ENCODE measurements at regions not wholly inside any gene's neighbourhood (a gene's known extent, or its start where the extent isn't known, plus 50 kb on each side); places are given as distances from the start of the nearest gene placed in this dataset.

DNA sequence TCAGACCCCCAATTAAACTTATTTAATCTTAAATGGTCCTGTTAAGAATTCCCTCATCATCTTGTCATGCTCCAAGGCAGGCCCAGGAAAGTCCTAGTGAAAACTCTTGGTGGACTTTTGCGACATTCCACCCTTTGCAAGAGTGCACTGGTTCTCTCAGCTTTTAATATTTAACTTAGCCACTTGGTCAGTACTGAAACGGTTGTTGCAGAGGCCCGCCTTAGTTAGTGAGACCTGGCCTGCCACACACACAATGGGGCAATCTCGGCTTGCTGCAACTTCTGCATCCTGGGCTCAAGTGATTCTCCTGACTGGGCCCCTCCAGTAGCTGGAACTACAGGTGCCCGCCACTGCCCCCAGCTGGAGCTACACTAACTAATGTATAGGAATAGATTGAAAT lies 1366.0 kb downstream of the UQCRFS1 start:
- 7% methylated on average over 5 of the region's 5 CpGs for WGBS (ENCODE audit: missing lambda C conversion rate)
- ChIA-PET CTCF (interaction anchor here (1.4 kb wide), 1 partner anchor 15 kb away, joined by 3 read pairs; no protein-coding TSS in a partner anchor), POLR2A (no interaction called here)
- FAIRE-seq: no peak
- no peaks in the 10 kb centered on the region for H3K4me1 ChIP-seq
- no peak for DNase-seq (ENCODE audit: low read depth in 1 of 2, low spot score in 1 of 2)
- H3K4me3 ChIP-seq: no peak overlapping the region
- peaks cover 78% of the 10 kb centered on the region for H3K9me3 ChIP-seq
- TF ChIP-seq CBX8 (IDR thresholded peaks at IDR 0.05) (no peak), RNF2 (IDR thresholded peaks at IDR 0.05; ENCODE audit: borderline replicate concordance, low read depth) (no peak), HEYL (CRISPR knock-in tag; IDR thresholded peaks at IDR 0.05) (no peak), NPAS2 (CRISPR knock-in tag; IDR thresholded peaks at IDR 0.05; ENCODE audit: borderline replicate concordance) (no peak), POLR2AphosphoS2 (conservative IDR thresholded peaks at IDR 0.05; ENCODE audit: low read length) (no peak), FOSL2 (IDR thresholded peaks at IDR 0.05) (no peak), FOSL2 (CRISPR knock-in tag; IDR thresholded peaks at IDR 0.05) (no peak), SREBF2 (IDR thresholded peaks at IDR 0.05) (no peak), BHLHE40 (IDR thresholded peaks at IDR 0.05; ENCODE audit: low read depth, low read length) (no peak), CHD2 (IDR thresholded peaks at IDR 0.05; ENCODE audit: low read length, partially characterized antibody) (no peak), KDM5A (IDR thresholded peaks at IDR 0.05) (no peak), RAD21 (conservative IDR thresholded peaks at IDR 0.05 in 1 of 2, IDR thresholded peaks at IDR 0.05 in 1 of 2) (no peak), ZSCAN20 (CRISPR knock-in tag; IDR thresholded peaks at IDR 0.05) (no peak), POLR2A (IDR thresholded peaks at IDR 0.05; ENCODE audit: low read length) (no peak), MAZ (IDR thresholded peaks at IDR 0.05; ENCODE audit: borderline replicate concordance, low read depth, low read length) (no peak)
- TF ChIP-seq, protein P1, sequence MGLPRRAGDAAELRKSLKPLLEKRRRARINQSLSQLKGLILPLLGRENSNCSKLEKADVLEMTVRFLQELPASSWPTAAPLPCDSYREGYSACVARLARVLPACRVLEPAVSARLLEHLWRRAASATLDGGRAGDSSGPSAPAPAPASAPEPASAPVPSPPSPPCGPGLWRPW (IDR thresholded peaks at IDR 0.05): no peak
- TF ChIP-seq, protein P2, sequence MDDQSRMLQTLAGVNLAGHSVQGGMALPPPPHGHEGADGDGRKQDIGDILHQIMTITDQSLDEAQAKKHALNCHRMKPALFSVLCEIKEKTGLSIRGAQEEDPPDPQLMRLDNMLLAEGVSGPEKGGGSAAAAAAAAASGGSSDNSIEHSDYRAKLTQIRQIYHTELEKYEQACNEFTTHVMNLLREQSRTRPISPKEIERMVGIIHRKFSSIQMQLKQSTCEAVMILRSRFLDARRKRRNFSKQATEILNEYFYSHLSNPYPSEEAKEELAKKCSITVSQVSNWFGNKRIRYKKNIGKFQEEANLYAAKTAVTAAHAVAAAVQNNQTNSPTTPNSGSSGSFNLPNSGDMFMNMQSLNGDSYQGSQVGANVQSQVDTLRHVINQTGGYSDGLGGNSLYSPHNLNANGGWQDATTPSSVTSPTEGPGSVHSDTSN (IDR thresholded peaks at IDR 0.05): no peak
- H3K4me2 ChIP-seq: no peak overlapping the region
- H3K27ac ChIP-seq: no peak overlapping the region
- ATAC-seq: no peak

DNA sequence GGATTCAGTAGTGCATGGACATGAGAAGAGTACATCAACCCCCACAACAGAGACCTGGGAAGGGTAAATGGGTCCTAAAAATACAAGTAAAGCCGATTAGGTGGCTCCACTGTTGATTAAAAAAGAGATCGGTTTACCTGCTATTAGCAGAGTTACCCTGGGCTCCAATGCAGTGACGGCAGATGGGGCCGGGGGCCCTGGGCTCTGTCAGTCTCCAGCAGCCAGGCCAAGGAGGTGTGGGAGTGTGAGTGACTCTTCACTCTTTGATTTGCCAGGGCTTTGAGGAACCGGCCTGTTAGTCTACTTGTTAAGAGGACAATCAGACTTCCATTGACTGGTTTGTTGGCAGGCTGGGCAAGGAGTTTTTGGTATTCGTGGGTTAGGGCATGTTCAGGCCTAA lies 1368.7 kb downstream of the UQCRFS1 start:
- ChIA-PET POLR2A (no interaction called here), CTCF (interaction anchor here (1.1 kb wide), 1 partner anchor 15 kb away, joined by 3 read pairs; no protein-coding TSS in a partner anchor)
- Histone ChIP-seq H3K9me3 (peaks cover 70% of the 10 kb centered on the region), H3K4me3 (no peak overlapping the region), H3K4me1 (no peaks in the 10 kb centered on the region), H3K4me2 (no peak overlapping the region), H3K27ac (no peak overlapping the region)
- TF ChIP-seq PHF8 (IDR thresholded peaks at IDR 0.05; ENCODE audit: borderline replicate concordance, low read depth) (no peak), RARB (CRISPR knock-in tag; IDR thresholded peaks at IDR 0.05) (no peak), ZSCAN20 (CRISPR knock-in tag; IDR thresholded peaks at IDR 0.05) (no peak), ZFP36 (IDR thresholded peaks at IDR 0.05; ENCODE audit: borderline replicate concordance, partially characterized antibody) (no peak), TP53 (CRISPR knock-in tag; IDR thresholded peaks at IDR 0.05) (no peak)
- FAIRE-seq (no peak), ATAC-seq (no peak), DNase-seq (ENCODE audit: low read depth in 1 of 2, low spot score in 1 of 2) (no peak)
- 33% methylated on average over 6 of the region's 6 CpGs for WGBS (ENCODE audit: missing lambda C conversion rate)

DNA sequence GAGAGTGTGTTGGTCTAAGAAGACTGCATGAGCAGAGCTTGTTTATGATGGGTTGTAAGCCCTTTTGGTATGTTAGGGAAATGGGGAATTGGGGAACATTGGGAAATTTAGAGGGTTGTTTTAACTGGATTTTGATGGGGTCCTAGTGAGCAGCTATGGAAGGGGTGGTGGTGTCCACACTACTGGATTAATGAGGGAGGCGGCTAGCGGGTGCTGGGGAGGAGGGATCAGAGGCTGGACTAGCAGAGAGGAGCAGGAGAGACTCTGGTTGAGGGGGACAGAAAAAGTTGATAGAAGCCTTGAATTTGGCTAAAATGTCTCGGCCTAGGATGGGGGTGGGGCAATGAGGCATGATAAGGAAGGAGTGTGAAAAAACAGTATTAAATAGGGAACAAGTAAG lies 1369.1 kb downstream of the UQCRFS1 start:
- Histone ChIP-seq H3K4me3 (no peak overlapping the region), H3K4me2 (no peak overlapping the region), H3K4me1 (no peaks in the 10 kb centered on the region), H3K9me3 (peaks cover 66% of the 10 kb centered on the region), H3K27ac (no peak overlapping the region)
- DNase-seq (ENCODE audit: low read depth in 1 of 2, low spot score in 1 of 2): no peak
- WGBS (ENCODE audit: missing lambda C conversion rate): 5% methylated on average over 3 of the region's 3 CpGs
- ATAC-seq: no peak
- no peak for FAIRE-seq
- ChIA-PET POLR2A (no interaction called here), CTCF (no interaction called here)
- TF ChIP-seq ZC3H11A (IDR thresholded peaks at IDR 0.05) (no peak), FOSB (CRISPR knock-in tag; IDR thresholded peaks at IDR 0.05) (no peak)
- TF ChIP-seq, protein P3, sequence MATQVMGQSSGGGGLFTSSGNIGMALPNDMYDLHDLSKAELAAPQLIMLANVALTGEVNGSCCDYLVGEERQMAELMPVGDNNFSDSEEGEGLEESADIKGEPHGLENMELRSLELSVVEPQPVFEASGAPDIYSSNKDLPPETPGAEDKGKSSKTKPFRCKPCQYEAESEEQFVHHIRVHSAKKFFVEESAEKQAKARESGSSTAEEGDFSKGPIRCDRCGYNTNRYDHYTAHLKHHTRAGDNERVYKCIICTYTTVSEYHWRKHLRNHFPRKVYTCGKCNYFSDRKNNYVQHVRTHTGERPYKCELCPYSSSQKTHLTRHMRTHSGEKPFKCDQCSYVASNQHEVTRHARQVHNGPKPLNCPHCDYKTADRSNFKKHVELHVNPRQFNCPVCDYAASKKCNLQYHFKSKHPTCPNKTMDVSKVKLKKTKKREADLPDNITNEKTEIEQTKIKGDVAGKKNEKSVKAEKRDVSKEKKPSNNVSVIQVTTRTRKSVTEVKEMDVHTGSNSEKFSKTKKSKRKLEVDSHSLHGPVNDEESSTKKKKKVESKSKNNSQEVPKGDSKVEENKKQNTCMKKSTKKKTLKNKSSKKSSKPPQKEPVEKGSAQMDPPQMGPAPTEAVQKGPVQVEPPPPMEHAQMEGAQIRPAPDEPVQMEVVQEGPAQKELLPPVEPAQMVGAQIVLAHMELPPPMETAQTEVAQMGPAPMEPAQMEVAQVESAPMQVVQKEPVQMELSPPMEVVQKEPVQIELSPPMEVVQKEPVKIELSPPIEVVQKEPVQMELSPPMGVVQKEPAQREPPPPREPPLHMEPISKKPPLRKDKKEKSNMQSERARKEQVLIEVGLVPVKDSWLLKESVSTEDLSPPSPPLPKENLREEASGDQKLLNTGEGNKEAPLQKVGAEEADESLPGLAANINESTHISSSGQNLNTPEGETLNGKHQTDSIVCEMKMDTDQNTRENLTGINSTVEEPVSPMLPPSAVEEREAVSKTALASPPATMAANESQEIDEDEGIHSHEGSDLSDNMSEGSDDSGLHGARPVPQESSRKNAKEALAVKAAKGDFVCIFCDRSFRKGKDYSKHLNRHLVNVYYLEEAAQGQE (IDR thresholded peaks at IDR 0.05): no peak
- TF ChIP-seq, protein P4, sequence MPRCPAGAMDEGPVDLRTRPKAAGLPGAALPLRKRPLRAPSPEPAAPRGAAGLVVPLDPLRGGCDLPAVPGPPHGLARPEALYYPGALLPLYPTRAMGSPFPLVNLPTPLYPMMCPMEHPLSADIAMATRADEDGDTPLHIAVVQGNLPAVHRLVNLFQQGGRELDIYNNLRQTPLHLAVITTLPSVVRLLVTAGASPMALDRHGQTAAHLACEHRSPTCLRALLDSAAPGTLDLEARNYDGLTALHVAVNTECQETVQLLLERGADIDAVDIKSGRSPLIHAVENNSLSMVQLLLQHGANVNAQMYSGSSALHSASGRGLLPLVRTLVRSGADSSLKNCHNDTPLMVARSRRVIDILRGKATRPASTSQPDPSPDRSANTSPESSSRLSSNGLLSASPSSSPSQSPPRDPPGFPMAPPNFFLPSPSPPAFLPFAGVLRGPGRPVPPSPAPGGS (IDR thresholded peaks at IDR 0.05): no peak

Measured in A549 (cell line).